Keratinocyte (primary cell): ENCODE measurements at regions not wholly inside any gene's neighbourhood (a gene's known extent, or its start where the extent isn't known, plus 50 kb on each side); places are given as distances from the start of the nearest gene placed in this dataset.

Experiments used
- DNase-seq: peaks from one replicate; pipeline ENCODE4 v3.0.0-alpha.2; 2011; ENCODE audit warnings: low read depth, missing footprints, low spot score
- FAIRE-seq: peaks from 2 replicates; lab custom pipeline; 2011; peaks lifted over from hg19 to GRCh38; lab: Jason Lieb, UNC
- H2AFZ ChIP-seq: 2 replicates; pipeline ENCODE4 v1.6.0; 2012; ENCODE audit warnings: low read length, control low read depth, inconsistent platforms; ENCODE audit not compliant: control insufficient read depth
- H3K27ac ChIP-seq: 2 replicates; pipeline ENCODE4 v1.5.1; 2011; ENCODE audit warnings: low read length; ENCODE audit not compliant: control insufficient read depth, insufficient read depth
- H3K27me3 ChIP-seq: 3 replicates; pipeline ENCODE4 v1.6.0; 2011; ENCODE audit warnings: low read length; ENCODE audit not compliant: control insufficient read depth, insufficient read depth; ENCODE audit errors: extremely low read depth
- H3K36me3 ChIP-seq, 2 experiments: 2 replicates in 1 of 2; 3 replicates in 1 of 2; pipeline ENCODE4 v1.5.1; 2011; ENCODE audit warnings: low read length in 2 of 2, mild to moderate bottlenecking in 1 of 2; ENCODE audit not compliant: control insufficient read depth in 2 of 2, insufficient read depth in 2 of 2; ENCODE audit errors: extremely low read depth in 1 of 2
- H3K4me1 ChIP-seq: 3 replicates; pipeline ENCODE4 v1.5.1; 2011; ENCODE audit warnings: low read length; ENCODE audit not compliant: control insufficient read depth, insufficient read depth; ENCODE audit errors: extremely low read depth
- H3K4me2 ChIP-seq: 3 replicates; pipeline ENCODE4 v1.6.0; 2011; ENCODE audit warnings: low read depth, low read length; ENCODE audit not compliant: control insufficient read depth, insufficient read depth; ENCODE audit errors: extremely low read depth
- H3K4me3 ChIP-seq, 3 experiments: fragments of 200-600 bp in 1 of 3; sonication (generic) in 1 of 3; 2 replicates in 2 of 3; 3 replicates in 1 of 3; pipeline ENCODE4 v1.5.1; 2011 to 2016; ENCODE audit warnings: low read length in 3 of 3, mild to moderate bottlenecking in 3 of 3, control low read depth in 2 of 3, inconsistent platforms in 1 of 3, low read depth in 1 of 3, mixed read lengths in 1 of 3, mixed run types in 1 of 3, moderate library complexity in 1 of 3; ENCODE audit not compliant: control insufficient read depth in 2 of 3, insufficient read depth in 2 of 3; ENCODE audit errors: extremely low read depth in 1 of 3
- H3K79me2 ChIP-seq: 2 replicates; pipeline ENCODE4 v1.6.0; 2012; ENCODE audit warnings: low read length; ENCODE audit not compliant: control insufficient read depth, insufficient read depth
- H3K9ac ChIP-seq: 3 replicates; pipeline ENCODE4 v1.6.0; 2011; ENCODE audit warnings: low read length; ENCODE audit not compliant: control insufficient read depth, insufficient read depth; ENCODE audit errors: extremely low read depth
- H3K9me1 ChIP-seq: 3 replicates; pipeline ENCODE4 v1.6.0; 2011; ENCODE audit warnings: low read length; ENCODE audit not compliant: control insufficient read depth, insufficient read depth; ENCODE audit errors: extremely low read depth
- H3K9me3 ChIP-seq: 2 replicates; pipeline ENCODE4 v1.5.1; 2012; ENCODE audit warnings: low read depth, low read length; ENCODE audit not compliant: control insufficient read depth
- H4K20me1 ChIP-seq: 3 replicates; pipeline ENCODE4 v1.6.0; 2011; ENCODE audit warnings: low read length; ENCODE audit not compliant: control insufficient read depth, insufficient read depth; ENCODE audit errors: extremely low read depth
- EZH2 ChIP-seq: IDR thresholded peaks from one replicate; pipeline ENCODE4 v1.6.1; 2012; ENCODE audit warnings: inconsistent platforms, mild to moderate bottlenecking, low read length, moderate library complexity
- dilution Hi-C: fragments of 300-500 bp; cut with MboI; formaldehyde crosslinking; loops from one replicate; pipeline ENCODE4 v1.7.0; 2020; ENCODE audit warnings: low sequenced_read_pairs; ENCODE audit not compliant: extremely low pct_ligation_motif_present
- TF ChIP-seq, protein P1 (sequence below), 3 experiments: IDR thresholded peaks in 1 of 3; conservative IDR thresholded peaks in 1 of 3; optimal IDR thresholded peaks in 1 of 3; 2 replicates in 2 of 3; 3 replicates in 1 of 3; pipeline versions ENCODE3 to v1.5.1; 2011; ENCODE audit warnings: low read length in 3 of 3, mild to moderate bottlenecking in 3 of 3, moderate library complexity in 2 of 3, control low read depth in 1 of 3, inconsistent platforms in 1 of 3; ENCODE audit not compliant: insufficient read depth in 2 of 3; ENCODE audit errors: extremely low read depth in 1 of 3

DNA sequence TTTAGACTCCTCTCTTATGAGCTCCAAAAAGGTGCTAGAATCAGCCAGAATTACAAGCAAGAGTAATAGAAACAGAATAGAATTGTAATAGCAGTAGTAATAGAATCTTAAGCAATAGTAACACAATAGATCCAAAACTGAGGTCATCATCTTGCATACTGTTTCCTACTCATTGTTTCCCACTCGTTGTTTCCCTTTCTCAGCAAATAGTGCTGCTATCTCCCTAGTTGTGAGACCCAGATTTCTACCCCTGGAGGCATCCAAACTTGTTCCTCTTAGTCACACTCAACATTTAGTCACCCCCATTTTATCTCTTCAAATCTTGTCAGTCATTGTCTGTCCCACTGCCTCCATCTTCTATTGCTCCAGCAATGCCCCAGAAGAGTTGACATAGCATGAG, 356.9 kb upstream of the MARCKS start:
- peak; percentile 51 for FAIRE-seq
- DNase-seq, result no peak
- H3K36me3 ChIP-seq, result no peaks in the 10 kb centered on the region
- H2AFZ ChIP-seq, result no peak overlapping the region
- no peaks in the 10 kb centered on the region for H4K20me1 ChIP-seq
- no peak overlapping the region for H3K4me3 ChIP-seq
- no peak overlapping the region for H3K9ac ChIP-seq
- H3K4me2 ChIP-seq, result no peak overlapping the region
- no peaks in the 10 kb centered on the region for H3K9me1 ChIP-seq
- no peak overlapping the region for H3K27ac ChIP-seq
- H3K27me3 ChIP-seq, result no peaks in the 10 kb centered on the region
- H3K4me1 ChIP-seq, result peaks cover 7% of the 10 kb centered on the region
- no peak for TF ChIP-seq EZH2
- TF ChIP-seq, protein P1, sequence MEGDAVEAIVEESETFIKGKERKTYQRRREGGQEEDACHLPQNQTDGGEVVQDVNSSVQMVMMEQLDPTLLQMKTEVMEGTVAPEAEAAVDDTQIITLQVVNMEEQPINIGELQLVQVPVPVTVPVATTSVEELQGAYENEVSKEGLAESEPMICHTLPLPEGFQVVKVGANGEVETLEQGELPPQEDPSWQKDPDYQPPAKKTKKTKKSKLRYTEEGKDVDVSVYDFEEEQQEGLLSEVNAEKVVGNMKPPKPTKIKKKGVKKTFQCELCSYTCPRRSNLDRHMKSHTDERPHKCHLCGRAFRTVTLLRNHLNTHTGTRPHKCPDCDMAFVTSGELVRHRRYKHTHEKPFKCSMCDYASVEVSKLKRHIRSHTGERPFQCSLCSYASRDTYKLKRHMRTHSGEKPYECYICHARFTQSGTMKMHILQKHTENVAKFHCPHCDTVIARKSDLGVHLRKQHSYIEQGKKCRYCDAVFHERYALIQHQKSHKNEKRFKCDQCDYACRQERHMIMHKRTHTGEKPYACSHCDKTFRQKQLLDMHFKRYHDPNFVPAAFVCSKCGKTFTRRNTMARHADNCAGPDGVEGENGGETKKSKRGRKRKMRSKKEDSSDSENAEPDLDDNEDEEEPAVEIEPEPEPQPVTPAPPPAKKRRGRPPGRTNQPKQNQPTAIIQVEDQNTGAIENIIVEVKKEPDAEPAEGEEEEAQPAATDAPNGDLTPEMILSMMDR (optimal IDR thresholded peaks at IDR 0.05 in 1 of 3, IDR thresholded peaks at IDR 0.05 in 1 of 3, conservative IDR thresholded peaks at IDR 0.05 in 1 of 3; ENCODE audit: extremely low read depth in 1 of 3, insufficient read depth in 2 of 3, low read length in 3 of 3), result no peak
- H3K9me3 ChIP-seq, result no peaks in the 10 kb centered on the region
- H3K79me2 ChIP-seq, result no peaks in the 10 kb centered on the region
- dilution Hi-C loops, result no loop called here

DNA sequence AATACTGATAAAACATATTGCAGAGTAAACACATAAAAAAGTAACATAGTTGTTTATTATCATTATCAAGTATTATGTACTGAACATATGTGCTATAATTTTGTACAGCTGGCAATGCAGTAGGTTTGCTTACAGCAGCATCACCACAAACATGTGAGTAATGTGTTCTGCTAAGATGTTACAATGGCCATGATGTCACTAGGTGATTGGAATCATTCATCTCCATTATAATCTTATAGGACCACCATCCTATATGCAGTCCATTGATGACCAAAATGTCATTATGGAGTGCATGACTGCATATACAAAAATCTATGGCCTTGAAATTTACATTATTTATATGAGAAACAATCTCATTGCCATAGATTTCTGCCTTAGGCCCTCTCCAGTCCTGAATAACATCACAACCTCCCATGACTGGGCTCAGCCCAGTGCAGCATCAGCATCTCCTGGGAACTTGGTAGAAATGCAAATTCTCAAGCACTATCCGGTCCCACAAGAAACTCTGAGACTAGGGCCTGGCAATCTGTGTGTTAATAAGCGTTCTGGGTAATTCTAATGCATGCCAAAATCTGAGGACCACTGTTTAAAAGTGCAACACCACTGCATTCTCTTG, 352.0 kb upstream of the MARCKS start:
- Histone ChIP-seq H2AFZ (no peak overlapping the region), H3K4me2 (no peak overlapping the region), H3K9me3 (no peaks in the 10 kb centered on the region), H3K36me3 (no peaks in the 10 kb centered on the region), H3K9ac (no peak overlapping the region), H4K20me1 (no peaks in the 10 kb centered on the region), H3K9me1 (no peaks in the 10 kb centered on the region), H3K4me1 (no peaks in the 10 kb centered on the region), H3K27ac (no peak overlapping the region), H3K4me3 (no peak overlapping the region), H3K79me2 (no peaks in the 10 kb centered on the region), H3K27me3 (no peaks in the 10 kb centered on the region)
- TF ChIP-seq, protein P1 (optimal IDR thresholded peaks at IDR 0.05 in 1 of 3, IDR thresholded peaks at IDR 0.05 in 1 of 3, conservative IDR thresholded peaks at IDR 0.05 in 1 of 3; ENCODE audit: extremely low read depth in 1 of 3, insufficient read depth in 2 of 3, low read length in 3 of 3), result no peak
- TF ChIP-seq EZH2, result no peak
- DNase-seq (no peak), FAIRE-seq (no peak)
- dilution Hi-C loops, result no loop called here
